ENCODE measurements at regions not wholly inside any gene's neighbourhood (a gene's known extent, or its start where the extent isn't known, plus 50 kb on each side); places are given as distances from the start of the nearest gene placed in this dataset.
A peak's percentile ranks its signal among the peaks of the same experiment; 100 is the strongest.

DNA sequence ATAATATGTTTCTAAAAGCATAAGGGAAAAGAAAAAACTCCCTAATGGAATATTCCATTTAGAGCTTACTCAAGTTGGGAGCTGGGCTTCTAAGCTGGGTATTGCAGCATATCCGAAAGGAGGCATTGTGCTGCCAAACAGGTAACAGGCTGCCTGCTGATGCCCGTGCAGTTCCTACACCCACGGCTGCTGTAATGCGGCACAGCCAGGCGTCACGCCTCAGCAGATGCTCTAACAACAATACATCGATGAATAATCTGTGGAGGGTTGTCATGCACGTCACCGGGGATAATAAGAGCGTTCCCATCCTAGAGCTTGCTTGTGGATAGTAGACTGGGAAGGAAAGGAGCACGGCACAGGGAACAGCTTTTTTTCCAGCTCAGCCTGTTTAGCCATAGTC lies 1582.1 kb upstream of the SLC10A2 start:
- no peaks in the 10 kb centered on the region for H3K9me3 ChIP-seq (ENCODE audit: control insufficient read depth, insufficient read depth, low read depth, low read length)

DNA sequence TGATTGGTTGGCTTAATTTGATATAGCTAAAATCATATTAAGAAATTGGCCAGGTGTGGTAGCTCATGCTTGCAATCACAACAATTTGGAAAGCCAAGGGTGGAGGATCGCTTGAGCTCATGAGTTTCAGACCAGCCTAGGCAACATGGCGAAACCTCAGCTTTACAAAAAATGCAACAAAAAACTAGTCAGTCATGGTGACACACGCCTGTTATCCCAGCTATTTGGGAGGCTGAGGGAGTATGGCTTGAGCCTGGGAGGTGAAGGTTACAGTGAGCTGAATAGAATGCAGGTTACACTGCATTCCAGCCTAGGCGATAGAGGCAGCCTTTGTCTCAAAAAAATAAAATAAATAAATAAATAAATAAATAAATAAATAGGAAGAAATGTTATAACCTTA lies 1579.6 kb upstream of the SLC10A2 start:
- H2AFZ ChIP-seq (ENCODE audit: low read length): no peak overlapping the region
- TF ChIP-seq EZH2 (IDR thresholded peaks at IDR 0.05; ENCODE audit: low read length, missing control alignments): no peak
- TF ChIP-seq, protein P1, sequence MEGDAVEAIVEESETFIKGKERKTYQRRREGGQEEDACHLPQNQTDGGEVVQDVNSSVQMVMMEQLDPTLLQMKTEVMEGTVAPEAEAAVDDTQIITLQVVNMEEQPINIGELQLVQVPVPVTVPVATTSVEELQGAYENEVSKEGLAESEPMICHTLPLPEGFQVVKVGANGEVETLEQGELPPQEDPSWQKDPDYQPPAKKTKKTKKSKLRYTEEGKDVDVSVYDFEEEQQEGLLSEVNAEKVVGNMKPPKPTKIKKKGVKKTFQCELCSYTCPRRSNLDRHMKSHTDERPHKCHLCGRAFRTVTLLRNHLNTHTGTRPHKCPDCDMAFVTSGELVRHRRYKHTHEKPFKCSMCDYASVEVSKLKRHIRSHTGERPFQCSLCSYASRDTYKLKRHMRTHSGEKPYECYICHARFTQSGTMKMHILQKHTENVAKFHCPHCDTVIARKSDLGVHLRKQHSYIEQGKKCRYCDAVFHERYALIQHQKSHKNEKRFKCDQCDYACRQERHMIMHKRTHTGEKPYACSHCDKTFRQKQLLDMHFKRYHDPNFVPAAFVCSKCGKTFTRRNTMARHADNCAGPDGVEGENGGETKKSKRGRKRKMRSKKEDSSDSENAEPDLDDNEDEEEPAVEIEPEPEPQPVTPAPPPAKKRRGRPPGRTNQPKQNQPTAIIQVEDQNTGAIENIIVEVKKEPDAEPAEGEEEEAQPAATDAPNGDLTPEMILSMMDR (conservative IDR thresholded peaks at IDR 0.05 in 1 of 2, IDR thresholded peaks at IDR 0.05 in 1 of 2; ENCODE audit: low read depth in 1 of 2, low read length in 2 of 2): no peak
- H3K79me2 ChIP-seq (ENCODE audit: control insufficient read depth, insufficient read depth, low read length): no peaks in the 10 kb centered on the region
- H3K27ac ChIP-seq (ENCODE audit: insufficient read depth, low read length): no peak overlapping the region
- H3K9ac ChIP-seq (ENCODE audit: insufficient read depth, low read length): no peak overlapping the region
- H3K9me3 ChIP-seq (ENCODE audit: control insufficient read depth, insufficient read depth, low read depth, low read length): no peaks in the 10 kb centered on the region
- H3K4me3 ChIP-seq (replicated peaks in 1 of 4; ENCODE audit: control extremely low read depth in 1 of 4, insufficient read depth in 1 of 4, low read depth in 3 of 4, low read length in 4 of 4): no peak overlapping the region
- H3K4me1 ChIP-seq (ENCODE audit: control insufficient read depth, extremely low read depth, insufficient read depth, low read length): no peaks in the 10 kb centered on the region
- no peak overlapping the region for H3K4me2 ChIP-seq (ENCODE audit: extremely low read depth, insufficient read depth, low read length)
- no peaks in the 10 kb centered on the region for H4K20me1 ChIP-seq (ENCODE audit: control insufficient read depth, extremely low read depth, insufficient read depth, low read length)
- DNase-seq (ENCODE audit: low read depth in 2 of 2): no peak
- no peaks in the 10 kb centered on the region for H3K36me3 ChIP-seq (ENCODE audit: control insufficient read depth, insufficient read depth, low read length)
- H3K27me3 ChIP-seq (ENCODE audit: control insufficient read depth, insufficient read depth, low read length): no peaks in the 10 kb centered on the region

More for the DNA sequence above, 1582.1 kb upstream of the SLC10A2 start:
- no peaks in the 10 kb centered on the region for H3K4me1 ChIP-seq (ENCODE audit: control insufficient read depth, extremely low read depth, insufficient read depth, low read length)
- H3K27ac ChIP-seq (ENCODE audit: insufficient read depth, low read length): no peak overlapping the region
- TF ChIP-seq, protein P1 (conservative IDR thresholded peaks at IDR 0.05 in 1 of 2, IDR thresholded peaks at IDR 0.05 in 1 of 2; ENCODE audit: low read depth in 1 of 2, low read length in 2 of 2): no peak
- TF ChIP-seq EZH2 (IDR thresholded peaks at IDR 0.05; ENCODE audit: low read length, missing control alignments): no peak
- H3K9ac ChIP-seq (ENCODE audit: insufficient read depth, low read length): no peak overlapping the region
- DNase-seq (ENCODE audit: low read depth in 2 of 2): no peak
- no peaks in the 10 kb centered on the region for H3K79me2 ChIP-seq (ENCODE audit: control insufficient read depth, insufficient read depth, low read length)
- no peaks in the 10 kb centered on the region for H3K27me3 ChIP-seq (ENCODE audit: control insufficient read depth, insufficient read depth, low read length)
- no peaks in the 10 kb centered on the region for H4K20me1 ChIP-seq (ENCODE audit: control insufficient read depth, extremely low read depth, insufficient read depth, low read length)
- no peak overlapping the region for H2AFZ ChIP-seq (ENCODE audit: low read length)
- no peaks in the 10 kb centered on the region for H3K36me3 ChIP-seq (ENCODE audit: control insufficient read depth, insufficient read depth, low read length)
- H3K4me3 ChIP-seq (replicated peaks in 1 of 4; ENCODE audit: control extremely low read depth in 1 of 4, insufficient read depth in 1 of 4, low read depth in 3 of 4, low read length in 4 of 4): no peak overlapping the region
- H3K4me2 ChIP-seq (ENCODE audit: extremely low read depth, insufficient read depth, low read length): no peak overlapping the region

DNA sequence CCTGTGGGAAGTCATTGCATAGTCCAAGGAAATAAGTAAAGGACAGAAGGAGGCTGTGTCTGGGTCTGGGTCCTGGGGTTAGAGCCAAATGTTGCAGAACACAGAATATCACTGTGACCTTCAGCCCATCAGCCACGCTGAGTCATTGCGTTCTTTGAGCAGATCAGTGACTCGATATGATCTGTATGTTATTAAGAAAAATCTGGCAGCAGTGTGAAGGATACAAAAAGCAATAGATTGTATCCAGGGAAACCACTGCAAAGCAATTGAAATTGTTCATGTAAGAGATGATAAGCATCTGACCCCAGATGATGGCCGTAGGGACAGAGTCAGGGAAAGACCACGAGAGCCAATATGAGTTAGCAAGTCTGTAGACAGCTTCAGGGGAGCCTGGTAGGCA lies 1575.1 kb upstream of the SLC10A2 start:
- H3K27ac ChIP-seq (ENCODE audit: insufficient read depth, low read length): no peak overlapping the region
- no peak for TF ChIP-seq EZH2 (IDR thresholded peaks at IDR 0.05; ENCODE audit: low read length, missing control alignments)
- TF ChIP-seq, protein P1 (conservative IDR thresholded peaks at IDR 0.05 in 1 of 2, IDR thresholded peaks at IDR 0.05 in 1 of 2; ENCODE audit: low read depth in 1 of 2, low read length in 2 of 2): no peak
- no peaks in the 10 kb centered on the region for H3K4me1 ChIP-seq (ENCODE audit: control insufficient read depth, extremely low read depth, insufficient read depth, low read length)
- H3K9ac ChIP-seq (ENCODE audit: insufficient read depth, low read length): no peak overlapping the region
- no peaks in the 10 kb centered on the region for H3K36me3 ChIP-seq (ENCODE audit: control insufficient read depth, insufficient read depth, low read length)
- H3K79me2 ChIP-seq (ENCODE audit: control insufficient read depth, insufficient read depth, low read length): no peaks in the 10 kb centered on the region
- H3K4me2 ChIP-seq (ENCODE audit: extremely low read depth, insufficient read depth, low read length): no peak overlapping the region
- H3K4me3 ChIP-seq (replicated peaks in 1 of 4; ENCODE audit: control extremely low read depth in 1 of 4, insufficient read depth in 1 of 4, low read depth in 3 of 4, low read length in 4 of 4): no peak overlapping the region
- no peaks in the 10 kb centered on the region for H3K9me3 ChIP-seq (ENCODE audit: control insufficient read depth, insufficient read depth, low read depth, low read length)
- H4K20me1 ChIP-seq (ENCODE audit: control insufficient read depth, extremely low read depth, insufficient read depth, low read length): no peaks in the 10 kb centered on the region
- DNase-seq (ENCODE audit: low read depth in 2 of 2): peak; percentile 41 to 60
- H3K27me3 ChIP-seq (ENCODE audit: control insufficient read depth, insufficient read depth, low read length): no peaks in the 10 kb centered on the region
- H2AFZ ChIP-seq (ENCODE audit: low read length): no peak overlapping the region
